Caki2 (cell line): ENCODE measurements at regions not wholly inside any gene's neighbourhood (a gene's known extent, or its start where the extent isn't known, plus 50 kb on each side); places are given as distances from the start of the nearest gene placed in this dataset.
A peak's percentile ranks its signal among the peaks of the same experiment; 100 is the strongest.

ENCODE experiments used
- DNase-seq: peaks from one replicate; pipeline ENCODE4 v3.0.0-alpha.2; 2015; ENCODE audit warnings: low read depth
- in situ Hi-C: cut with HindIII; loops from 2 replicates; pipeline ENCODE4 v1.10.0; 2016; ENCODE audit warnings: low sequenced_read_pairs, low pct_unique_long_range_greater_than_20kb, mixed read lengths

DNA sequence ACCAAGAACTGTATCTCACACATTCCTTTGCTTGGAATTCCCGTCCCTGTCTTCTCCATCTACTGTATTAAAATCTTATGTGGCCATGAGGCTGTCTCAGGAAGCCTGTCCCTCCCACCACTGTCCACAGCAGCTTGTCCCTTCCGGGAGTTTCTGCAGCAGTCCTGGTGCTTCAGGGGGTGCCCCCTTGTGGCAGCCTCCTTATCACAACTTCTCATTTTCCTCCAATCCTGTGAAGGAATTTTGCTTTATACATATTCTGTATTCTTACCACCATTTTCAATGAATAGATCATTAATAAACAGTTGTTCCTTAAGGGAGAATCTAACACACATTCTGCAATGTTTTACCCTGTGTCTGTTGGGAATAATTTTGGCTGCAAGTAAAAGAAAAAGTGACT, 220.4 kb upstream of the RAG2 start:
- in situ Hi-C loops, result no loop called here
- no peak for DNase-seq

DNA sequence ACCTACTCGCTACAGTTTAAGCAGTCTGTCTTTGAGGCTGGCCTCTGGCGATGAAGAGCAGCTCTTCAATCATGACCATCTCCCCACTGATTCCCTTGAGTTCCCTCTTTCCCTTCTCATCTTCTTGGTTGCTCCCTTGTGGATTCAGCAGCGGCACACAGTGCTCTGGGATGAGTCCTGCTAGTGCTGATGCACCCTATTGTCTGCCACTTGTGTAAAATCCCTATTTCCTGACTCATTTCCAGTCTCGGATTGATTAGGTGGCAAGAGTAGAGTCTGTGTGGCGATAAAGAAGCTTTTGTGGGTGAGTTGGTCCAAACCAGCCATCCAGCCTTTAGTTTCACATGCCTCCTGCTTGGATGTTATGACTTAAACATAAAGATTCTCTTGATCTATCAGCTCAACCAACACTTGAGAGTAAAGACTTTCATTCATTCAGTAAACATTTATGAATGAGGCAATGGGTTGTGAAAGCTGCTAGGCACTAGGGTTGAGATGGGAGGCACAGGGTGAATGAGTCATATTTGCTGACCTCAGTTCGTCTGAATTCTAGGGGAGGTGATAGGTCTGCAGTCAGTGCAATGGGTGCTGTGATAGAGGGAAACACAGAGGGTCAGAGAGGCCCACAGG, 219.4 kb upstream of the RAG2 start:
- DNase-seq, result peak; percentile 22
- in situ Hi-C loops, result no loop called here

DNA sequence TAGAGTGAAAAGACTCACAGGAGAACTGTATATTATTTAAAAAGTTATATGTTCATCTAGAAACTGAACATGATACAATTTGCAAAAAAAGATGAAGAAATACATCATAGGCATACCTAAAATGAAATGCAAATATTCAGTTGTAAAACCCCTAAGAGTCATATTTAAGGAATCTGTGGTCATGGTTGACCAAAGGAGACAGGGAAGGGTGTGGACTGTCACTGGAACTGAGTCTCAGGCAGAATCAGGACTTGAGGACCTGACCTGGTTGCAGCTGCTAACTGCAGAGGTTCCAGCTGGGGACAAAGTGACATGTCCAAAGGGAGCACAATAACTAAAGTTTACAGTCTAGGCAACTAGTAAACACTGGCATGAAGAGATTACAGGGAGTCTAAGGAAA, 211.3 kb upstream of the RAG2 start:
- DNase-seq, result no peak
- in situ Hi-C loops, result no loop called here

DNA sequence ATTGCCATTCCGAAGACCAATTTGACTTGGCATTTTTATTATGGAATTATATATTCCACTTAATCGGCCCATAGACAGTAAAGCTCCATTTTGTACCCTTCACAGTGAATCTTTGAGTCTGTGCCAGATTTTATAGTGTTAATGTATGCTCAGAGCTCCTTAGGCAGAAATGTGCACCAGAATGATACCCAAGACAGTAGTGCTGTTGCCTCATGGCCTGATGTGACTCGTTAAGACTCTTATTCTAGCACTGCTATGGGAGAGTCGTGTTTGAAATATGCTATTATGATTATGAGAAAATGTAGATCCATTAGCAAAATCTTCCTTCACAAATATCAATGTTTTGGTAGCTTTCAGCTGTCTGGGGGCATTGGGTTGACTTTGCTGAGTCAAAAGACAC, 209.8 kb upstream of the RAG2 start:
- in situ Hi-C loops, result no loop called here
- DNase-seq, result no peak

DNA sequence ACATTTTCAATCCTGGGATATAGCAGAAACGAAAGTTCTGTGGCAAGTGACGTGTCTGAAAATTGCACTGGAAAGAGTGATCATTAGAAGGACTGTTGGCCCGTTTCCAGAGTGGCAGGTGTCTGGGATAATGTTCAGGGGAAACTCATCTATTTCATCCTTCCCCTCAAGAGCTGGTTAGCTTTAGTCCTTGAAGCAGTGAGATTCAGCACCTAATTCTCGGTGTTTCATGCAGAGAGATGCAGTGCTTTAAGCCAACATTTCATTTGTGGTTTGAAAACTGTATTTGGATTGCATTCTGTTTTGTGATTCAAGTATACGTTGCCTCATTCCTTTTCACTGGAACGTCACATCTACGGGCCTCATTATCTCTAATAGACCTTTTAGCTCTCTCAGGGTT, 205.0 kb upstream of the RAG2 start:
- no peak for DNase-seq
- in situ Hi-C loops, result no loop called here

DNA sequence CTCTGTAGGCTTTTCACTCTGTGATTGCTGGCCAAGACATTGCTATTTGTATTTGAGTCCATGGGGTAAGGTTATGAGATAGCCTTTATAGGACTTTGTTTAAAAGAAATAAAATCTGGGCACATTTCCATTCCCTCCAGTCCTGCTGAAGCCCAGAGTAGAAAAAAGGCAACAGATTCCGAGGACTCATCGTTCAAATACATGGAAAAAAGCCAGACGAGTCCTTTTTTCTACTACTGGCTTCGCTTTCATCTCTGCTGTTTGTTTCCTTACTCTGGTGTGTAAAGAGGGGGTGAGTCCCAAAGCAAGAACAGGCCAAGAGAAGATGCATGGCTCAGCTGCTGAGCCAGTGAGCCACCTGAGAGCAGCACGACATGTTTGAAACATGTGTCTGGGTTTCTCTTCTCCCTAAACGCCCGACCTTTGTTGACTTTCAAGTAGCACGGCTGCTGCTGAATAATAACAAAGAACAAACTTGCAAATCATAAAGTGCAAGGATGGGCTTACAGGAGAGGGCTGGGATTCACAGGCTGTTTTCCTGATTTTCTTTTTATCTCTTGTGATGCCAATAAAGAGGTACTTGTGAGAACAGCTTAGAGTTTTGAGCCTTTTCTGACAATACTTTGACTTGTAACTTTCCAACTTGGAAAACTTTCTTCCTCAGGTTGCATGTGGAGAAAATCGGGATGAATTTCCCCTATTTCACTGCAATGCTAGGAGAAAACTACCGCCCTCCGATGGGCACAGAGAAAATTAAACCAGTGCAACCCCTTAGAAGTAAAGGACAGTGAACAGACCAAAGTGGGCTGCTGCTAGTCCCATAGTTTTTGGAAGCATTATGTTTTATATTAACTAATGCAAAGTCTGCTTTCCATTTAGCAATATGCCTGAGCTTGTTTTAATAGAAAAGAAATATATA, 195.2 kb upstream of the RAG2 start:
- no peak for DNase-seq
- in situ Hi-C loops, result no loop called here

DNA sequence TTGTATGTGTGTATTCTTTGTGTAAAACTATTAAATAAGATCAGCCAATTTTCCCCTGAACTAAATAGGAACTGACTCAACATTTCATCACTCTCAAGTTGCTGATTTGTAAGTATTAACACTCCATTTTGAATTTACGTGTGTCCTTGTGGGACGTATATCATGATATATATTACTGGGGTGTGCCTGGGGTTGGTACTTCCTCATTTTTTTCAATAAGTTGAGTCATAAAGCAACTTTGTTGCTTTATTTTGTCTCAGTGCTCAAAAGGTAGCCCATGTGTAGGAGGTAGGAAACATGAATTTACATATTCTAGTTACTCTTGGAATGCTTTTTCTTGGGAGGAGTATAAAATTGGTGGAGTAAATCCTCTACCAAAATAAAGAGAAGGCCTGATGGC, 193.9 kb upstream of the RAG2 start:
- DNase-seq, result no peak
- in situ Hi-C loops, result no loop called here

DNA sequence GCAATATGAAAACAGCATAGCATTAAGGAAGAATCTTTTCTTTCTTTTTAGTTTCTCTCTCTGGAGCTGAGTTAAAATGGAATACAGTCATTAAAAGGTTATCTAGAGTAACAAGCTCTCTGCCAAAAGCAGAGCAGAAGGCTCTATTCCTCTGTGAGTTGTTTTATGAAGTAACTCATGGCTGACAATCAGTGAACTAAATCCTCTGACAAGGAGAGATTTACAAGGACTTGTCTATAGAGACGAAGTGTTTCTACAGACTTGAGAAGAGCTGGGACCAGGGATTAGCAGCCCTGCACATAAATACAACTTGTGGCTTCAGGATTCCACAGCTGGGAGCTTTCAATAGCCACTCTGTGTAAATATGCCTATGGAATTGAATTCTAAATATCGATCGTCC, 192.5 kb upstream of the RAG2 start:
- no peak for DNase-seq
- in situ Hi-C loops, result no loop called here

DNA sequence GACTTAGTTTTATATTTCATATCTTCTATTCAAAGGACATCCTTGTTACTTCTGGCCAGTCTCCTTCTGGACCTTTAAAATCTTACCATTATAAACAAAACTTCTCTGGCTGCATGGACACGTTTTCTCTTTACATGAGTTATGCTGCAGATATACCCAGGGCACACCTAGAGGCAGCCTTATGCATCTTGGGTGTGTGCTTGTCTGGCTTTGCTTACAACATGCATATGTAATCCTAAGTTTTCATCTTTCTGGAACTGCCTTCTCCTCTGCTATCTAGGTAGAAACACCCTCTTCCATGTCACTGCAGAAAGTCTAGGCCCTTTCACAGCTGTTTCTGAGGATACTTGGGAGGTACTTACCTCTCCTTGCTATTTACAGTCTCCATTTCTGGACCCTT, 185.8 kb upstream of the RAG2 start:
- in situ Hi-C loops, result no loop called here
- no peak for DNase-seq

DNA sequence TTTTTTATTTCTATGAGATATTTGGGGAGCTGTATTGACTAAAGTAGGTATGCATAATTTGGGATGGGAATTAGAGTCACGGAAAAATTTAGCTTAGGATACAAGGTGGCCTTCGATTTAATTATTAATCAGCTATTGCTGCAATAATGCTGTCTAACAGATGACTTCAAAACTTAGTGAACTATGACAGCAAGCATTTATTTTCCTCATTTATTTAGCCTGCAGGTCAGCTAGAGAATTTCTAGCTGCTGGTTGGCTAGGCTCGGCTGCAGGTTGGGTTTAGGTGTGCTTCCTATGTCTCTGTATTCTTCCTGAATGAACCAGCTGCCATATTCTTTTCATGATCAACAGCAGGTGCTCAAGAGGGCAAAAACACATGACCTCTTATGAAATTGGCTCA, 181.8 kb upstream of the RAG2 start:
- DNase-seq, result peak; percentile 2
- in situ Hi-C loops, result no loop called here

DNA sequence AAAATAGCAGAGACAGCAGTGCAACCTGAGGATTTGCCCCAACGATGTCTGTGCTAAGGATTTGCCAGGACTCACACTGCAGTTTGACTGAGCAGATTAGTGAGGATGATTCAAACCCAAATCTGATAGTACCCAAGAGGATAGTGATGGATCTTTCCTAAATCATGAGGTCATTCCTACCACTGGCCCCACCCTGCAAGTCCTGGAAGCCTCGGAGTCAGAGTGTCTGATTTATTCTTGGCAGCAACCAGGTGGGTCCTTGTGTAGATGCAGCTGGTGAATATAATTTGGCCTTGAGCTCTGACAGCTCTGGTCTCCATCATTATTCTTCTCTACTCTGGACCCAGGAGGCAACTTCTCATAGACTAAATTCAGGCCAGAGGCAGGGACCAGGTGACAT, 179.3 kb upstream of the RAG2 start:
- DNase-seq, result no peak
- in situ Hi-C loops, result no loop called here

DNA sequence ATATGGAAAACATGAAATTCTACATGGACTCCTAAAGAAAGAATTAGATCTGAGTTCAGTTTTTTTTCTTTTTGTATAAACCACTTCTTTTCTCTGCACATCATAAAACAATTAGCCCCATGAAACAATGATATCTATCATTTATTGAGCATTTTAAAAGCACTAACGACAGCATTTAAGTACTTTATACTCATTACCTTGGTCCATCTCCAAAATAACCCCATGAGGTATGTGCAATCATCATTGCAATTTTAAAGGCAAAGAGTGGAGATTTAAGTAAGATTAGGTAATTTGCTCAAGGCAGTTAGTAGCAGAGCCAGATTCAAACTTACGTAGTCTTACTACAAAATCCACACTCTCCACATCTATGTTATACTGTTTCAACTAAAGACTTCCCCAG, 177.7 kb upstream of the RAG2 start:
- DNase-seq, result no peak
- in situ Hi-C loops, result no loop called here

DNA sequence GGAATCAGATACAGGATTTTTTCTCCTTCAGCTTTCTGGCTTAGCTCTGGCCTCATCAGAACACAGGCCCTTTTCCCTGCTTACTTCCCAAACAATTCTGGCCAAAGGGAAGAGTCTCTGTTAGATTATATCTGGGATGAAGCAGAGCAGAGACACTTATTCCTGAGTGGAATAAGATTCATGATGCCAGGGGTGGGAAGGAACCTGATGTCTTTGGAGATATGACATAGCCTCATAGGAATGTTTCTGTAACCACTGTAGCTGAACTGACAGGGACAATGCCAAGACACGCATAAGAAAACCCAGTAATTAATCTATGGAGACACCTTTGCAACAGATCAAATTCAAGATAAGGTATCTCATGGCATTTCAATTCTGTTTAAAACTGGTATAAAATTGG, 177.1 kb upstream of the RAG2 start:
- DNase-seq, result peak; percentile 50
- in situ Hi-C loops, result no loop called here

DNA sequence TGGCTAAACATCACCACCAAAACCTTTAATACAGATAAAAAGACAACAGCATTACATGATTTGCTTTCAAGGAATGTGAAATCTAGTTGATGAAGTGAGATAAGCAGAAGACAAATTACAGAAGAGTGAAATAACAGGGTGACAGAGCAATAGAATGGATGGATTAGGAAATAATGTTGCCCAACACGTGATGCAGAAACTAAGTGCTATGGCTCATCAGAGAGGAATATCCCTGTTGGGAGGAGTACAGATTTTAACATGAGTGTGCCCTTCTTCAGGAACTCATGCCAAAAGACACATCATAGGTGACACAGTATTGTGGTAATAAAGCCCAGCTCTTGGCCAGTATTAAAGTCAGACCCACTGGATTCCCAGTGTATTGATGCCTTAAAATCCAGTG, 176.6 kb upstream of the RAG2 start:
- in situ Hi-C loops, result no loop called here
- DNase-seq, result peak; percentile 77

DNA sequence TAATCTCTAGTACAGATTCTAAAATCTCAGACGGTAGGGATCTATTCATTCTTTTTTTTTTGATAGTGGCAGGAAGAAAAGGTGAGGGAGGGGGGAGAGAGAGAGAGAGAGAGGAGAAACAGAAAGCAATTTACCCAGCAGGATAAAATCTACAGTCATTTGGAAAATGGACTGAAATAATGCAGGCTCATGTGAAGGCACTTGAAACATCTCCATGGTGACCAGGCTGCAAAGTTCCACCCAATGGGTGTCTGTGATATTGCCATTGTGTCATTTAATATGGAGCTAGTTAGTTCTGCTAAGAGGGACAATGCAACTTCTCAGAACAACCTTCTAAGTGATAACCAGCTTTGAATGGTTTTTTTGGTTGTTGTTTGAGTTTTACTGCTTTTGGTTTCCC, 165.2 kb upstream of the RAG2 start:
- in situ Hi-C loops, result no loop called here
- DNase-seq, result no peak

DNA sequence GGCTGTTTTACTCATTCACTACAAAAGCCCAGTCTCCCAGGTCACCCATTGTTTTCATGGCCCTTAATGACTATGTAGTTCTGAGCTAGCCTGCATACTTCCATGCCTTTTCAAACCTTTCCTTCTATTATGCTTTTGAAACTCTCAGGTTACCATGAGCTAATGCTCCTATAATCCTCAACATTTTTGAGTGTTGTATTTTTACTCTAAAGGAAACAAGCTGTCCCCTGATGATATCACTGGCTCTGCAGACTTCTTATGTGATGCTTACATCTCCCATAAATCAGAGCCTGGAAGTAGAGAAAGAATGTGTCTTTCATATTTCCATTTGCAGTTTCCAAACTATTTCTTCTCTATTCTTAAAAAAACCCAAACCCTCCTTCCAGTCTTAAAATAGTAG, 159.0 kb upstream of the RAG2 start:
- in situ Hi-C loops, result no loop called here
- DNase-seq, result no peak

DNA sequence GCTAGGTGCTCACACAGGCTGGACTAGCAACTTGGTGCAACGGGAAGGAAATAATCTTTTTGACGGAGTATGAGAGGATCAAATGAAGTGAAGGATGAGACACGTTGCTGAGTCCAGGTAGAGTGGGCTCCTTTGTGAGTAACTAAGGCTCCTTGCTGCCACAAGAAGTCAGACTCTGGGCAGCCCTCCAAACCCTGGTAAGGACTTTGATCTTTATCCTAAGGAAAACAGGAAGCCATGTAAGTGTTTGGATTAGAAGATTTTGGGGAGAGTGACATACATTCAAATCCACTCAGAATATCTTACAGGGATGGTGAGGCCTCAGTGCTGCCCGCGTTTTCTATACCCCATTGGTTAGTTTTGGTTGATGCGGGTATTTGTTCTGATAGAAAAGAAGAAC, 155.9 kb upstream of the RAG2 start:
- in situ Hi-C loops, result no loop called here
- DNase-seq, result no peak

DNA sequence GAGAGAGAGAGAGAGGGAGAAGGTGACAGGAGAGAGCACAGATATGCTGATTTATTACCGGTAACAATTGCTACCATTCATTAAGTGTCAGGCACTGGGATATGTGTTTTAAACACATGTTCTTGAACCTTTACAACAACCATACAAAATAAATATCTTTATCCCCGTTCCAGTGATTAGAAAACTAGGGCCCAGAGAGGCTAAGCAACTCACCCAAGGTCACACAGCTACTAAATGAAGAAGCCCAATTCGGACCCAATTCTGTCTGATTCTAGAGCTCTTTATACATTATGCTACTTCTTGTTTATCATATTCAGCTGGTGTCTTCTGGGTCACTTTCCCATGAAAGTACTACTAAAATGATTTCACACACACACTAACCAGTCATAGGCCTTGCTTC, 154.0 kb upstream of the RAG2 start:
- in situ Hi-C loops, result no loop called here
- no peak for DNase-seq

DNA sequence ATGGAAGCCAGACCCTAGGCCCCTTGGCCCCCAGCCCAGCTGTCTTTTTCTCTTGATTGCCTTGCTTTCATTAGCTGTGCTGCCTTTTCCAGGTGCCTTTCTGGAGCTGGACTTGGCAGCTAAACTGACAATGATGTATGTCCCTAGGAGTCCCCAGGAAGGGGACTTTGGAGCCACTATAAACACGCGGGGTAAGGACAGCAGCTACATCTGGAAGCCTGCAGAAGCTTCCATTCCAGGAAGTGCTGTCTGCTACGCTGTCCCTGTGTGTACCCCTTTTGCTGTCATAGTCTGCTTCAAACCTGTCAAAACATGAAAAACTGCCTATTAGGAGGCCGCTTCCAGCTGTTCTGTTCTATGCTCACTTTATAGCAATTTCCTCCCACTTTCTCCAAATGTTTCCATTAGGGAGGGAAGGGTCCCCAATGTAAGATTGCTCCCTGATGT, 153.3 kb upstream of the RAG2 start:
- in situ Hi-C loops, result no loop called here
- DNase-seq, result no peak

DNA sequence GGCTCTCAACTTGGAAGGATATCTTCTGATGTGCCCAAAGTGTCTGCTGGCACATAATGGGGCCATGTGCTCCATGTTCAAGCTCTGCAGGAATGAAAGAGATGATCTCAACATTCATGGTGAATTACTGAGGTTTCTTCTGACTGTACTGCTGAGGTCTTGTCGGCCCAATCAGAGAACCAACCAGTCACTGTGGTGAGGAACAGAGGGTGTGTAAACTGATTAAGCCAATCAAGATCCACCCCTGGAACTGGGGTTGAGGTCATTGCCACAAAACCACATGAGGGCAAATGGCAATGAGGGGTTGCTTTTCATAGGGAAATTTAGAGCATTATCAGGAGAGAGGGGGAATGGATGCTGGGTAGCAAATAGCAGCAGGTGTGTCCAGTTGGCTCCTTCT, 152.3 kb upstream of the RAG2 start:
- no peak for DNase-seq
- in situ Hi-C loops, result no loop called here
